ENCODE measurements at regions not wholly inside any gene's neighbourhood (a gene's known extent, or its start where the extent isn't known, plus 50 kb on each side); places are given as distances from the start of the nearest gene placed in this dataset.

DNA sequence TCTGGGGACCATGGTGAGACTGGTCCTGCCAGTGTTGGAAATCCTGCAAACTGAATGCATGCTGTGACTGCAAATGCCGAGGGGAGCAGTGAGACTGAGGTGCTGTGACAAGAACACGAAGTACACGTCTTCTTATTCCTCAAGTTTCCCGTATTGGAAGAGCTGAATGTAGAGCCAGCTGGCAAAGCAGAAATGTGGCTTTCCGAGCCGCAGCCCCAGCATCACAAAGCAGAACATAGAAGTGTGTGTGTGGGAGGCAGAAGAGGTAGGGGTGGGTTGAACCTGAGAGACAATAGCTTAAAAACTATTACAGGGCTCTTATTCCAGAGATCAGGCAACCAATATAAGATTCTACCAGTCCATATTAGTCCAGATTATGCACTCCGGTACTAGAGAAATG is 98.8 kb downstream of the CARTPT start:
- TF ChIP-seq, protein P1, sequence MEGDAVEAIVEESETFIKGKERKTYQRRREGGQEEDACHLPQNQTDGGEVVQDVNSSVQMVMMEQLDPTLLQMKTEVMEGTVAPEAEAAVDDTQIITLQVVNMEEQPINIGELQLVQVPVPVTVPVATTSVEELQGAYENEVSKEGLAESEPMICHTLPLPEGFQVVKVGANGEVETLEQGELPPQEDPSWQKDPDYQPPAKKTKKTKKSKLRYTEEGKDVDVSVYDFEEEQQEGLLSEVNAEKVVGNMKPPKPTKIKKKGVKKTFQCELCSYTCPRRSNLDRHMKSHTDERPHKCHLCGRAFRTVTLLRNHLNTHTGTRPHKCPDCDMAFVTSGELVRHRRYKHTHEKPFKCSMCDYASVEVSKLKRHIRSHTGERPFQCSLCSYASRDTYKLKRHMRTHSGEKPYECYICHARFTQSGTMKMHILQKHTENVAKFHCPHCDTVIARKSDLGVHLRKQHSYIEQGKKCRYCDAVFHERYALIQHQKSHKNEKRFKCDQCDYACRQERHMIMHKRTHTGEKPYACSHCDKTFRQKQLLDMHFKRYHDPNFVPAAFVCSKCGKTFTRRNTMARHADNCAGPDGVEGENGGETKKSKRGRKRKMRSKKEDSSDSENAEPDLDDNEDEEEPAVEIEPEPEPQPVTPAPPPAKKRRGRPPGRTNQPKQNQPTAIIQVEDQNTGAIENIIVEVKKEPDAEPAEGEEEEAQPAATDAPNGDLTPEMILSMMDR (IDR thresholded peaks at IDR 0.05): no peak
- no peak for TF ChIP-seq POLR2A (IDR thresholded peaks at IDR 0.05; ENCODE audit: low read depth)

All from esophagus muscularis mucosa (tissue), 3 donors.